NCI-H524 treated with DMSO at 0.1 percent for 48 hours (cell line): ENCODE measurements at regions not wholly inside any gene's neighbourhood (a gene's known extent, or its start where the extent isn't known, plus 50 kb on each side); places are given as distances from the start of the nearest gene placed in this dataset.
"Not testable (repeated sequence)": the region's sequence is repeated elsewhere in the genome, so short reads cannot be mapped to it uniquely, and the experiment has no call there.

Experiments used
- DNase-seq: peaks from one replicate; lab custom pipeline; 2025; lab: John Stamatoyannopoulos, UW

- no peak for DNase-seq
These were observed 153.8 kb downstream of the UNC5CL start for GRCh38 chr6:40885139-40885774.

GRCh38 chr6:40882323-40882997, 156.6 kb downstream of the UNC5CL start:
- no peak for DNase-seq

- DNase-seq, result no peak
These were observed 157.5 kb downstream of the UNC5CL start for GRCh38 chr6:40881501-40881900.

- no peak for DNase-seq
These were observed 158.1 kb downstream of the UNC5CL start for GRCh38 chr6:40880906-40881305.

GRCh38 chr6:40879169-40879568, 159.9 kb downstream of the UNC5CL start:
- DNase-seq, result no peak

GRCh38 chr6:40877362-40877761, 161.7 kb downstream of the UNC5CL start:
- no peak for DNase-seq

- no peak for DNase-seq
These were observed 162.7 kb downstream of the UNC5CL start for GRCh38 chr6:40876336-40876735.

- peak; percentile 18 for DNase-seq
These were observed 164.5 kb downstream of the UNC5CL start for GRCh38 chr6:40874495-40874894.

- DNase-seq, result no peak
These were observed 167.6 kb downstream of the UNC5CL start for GRCh38 chr6:40871424-40871823.

GRCh38 chr6:40868089-40868865, 170.7 kb downstream of the UNC5CL start:
- DNase-seq, result not testable (repeated sequence)

GRCh38 chr6:40867527-40867926, 171.5 kb downstream of the UNC5CL start:
- DNase-seq, result not testable (repeated sequence)

- not testable (repeated sequence) for DNase-seq
These were observed 173.8 kb downstream of the UNC5CL start for GRCh38 chr6:40865259-40865658.

- DNase-seq, result no peak
These were observed 178.6 kb downstream of the UNC5CL start for GRCh38 chr6:40860443-40860842.

GRCh38 chr6:40856271-40856670, 182.8 kb downstream of the UNC5CL start:
- DNase-seq, result no peak

- no peak for DNase-seq
These were observed 183.7 kb downstream of the UNC5CL start for GRCh38 chr6:40855168-40855880.

- no peak for DNase-seq
These were observed 184.4 kb downstream of the UNC5CL start for GRCh38 chr6:40854592-40854991.

GRCh38 chr6:40852779-40853373, 186.1 kb downstream of the UNC5CL start:
- DNase-seq, result no peak

- no peak for DNase-seq
These were observed 189.5 kb downstream of the UNC5CL start for GRCh38 chr6:40849546-40849945.

- no peak for DNase-seq
These were observed 190.0 kb downstream of the UNC5CL start for GRCh38 chr6:40848868-40849514.

GRCh38 chr6:40848038-40848437, 191.0 kb downstream of the UNC5CL start:
- DNase-seq, result no peak

- no peak for DNase-seq
These were observed 193.5 kb downstream of the UNC5CL start for GRCh38 chr6:40845553-40845952.
